ENCODE measurements at regions not wholly inside any gene's neighbourhood (a gene's known extent, or its start where the extent isn't known, plus 50 kb on each side); places are given as distances from the start of the nearest gene placed in this dataset.

GRCh38 chr6:98041056-98041455 is 758.0 kb upstream of the MMS22L start:
- H3K27ac ChIP-seq (ENCODE audit: low read length), result no peak overlapping the region
- no peak for TF ChIP-seq EZH2 (optimal IDR thresholded peaks at IDR 0.05; ENCODE audit: low read depth, low read length)
- no peak for TF ChIP-seq CTCF (IDR thresholded peaks at IDR 0.05; ENCODE audit: low read length)
- no peak for TF ChIP-seq EZH2phosphoT487 (IDR thresholded peaks at IDR 0.05; ENCODE audit: low read length)
- H3K4me1 ChIP-seq (ENCODE audit: low read length), result no peaks in the 10 kb centered on the region
- H3K9me3 ChIP-seq (replicated peaks; ENCODE audit: insufficient read depth, low read length), result no peaks in the 10 kb centered on the region
- no peaks in the 10 kb centered on the region for H4K20me1 ChIP-seq (ENCODE audit: insufficient read depth, low read length)
- no peak overlapping the region for H2AFZ ChIP-seq (ENCODE audit: low read length)
- no peaks in the 10 kb centered on the region for H3K27me3 ChIP-seq (replicated peaks; ENCODE audit: insufficient read depth, low read length)
- no peaks in the 10 kb centered on the region for H3F3A ChIP-seq (ENCODE audit: insufficient read depth, low read length)
- no peaks in the 10 kb centered on the region for H3K36me3 ChIP-seq (replicated peaks; ENCODE audit: insufficient read depth, low read length)
- H3K79me2 ChIP-seq (ENCODE audit: low read length), result no peaks in the 10 kb centered on the region
- H3K9me2 ChIP-seq (replicated peaks; ENCODE audit: insufficient read depth, low read length), result no peaks in the 10 kb centered on the region
- H3K4me3 ChIP-seq (ENCODE audit: low read length), result no peak overlapping the region
- H3K9ac ChIP-seq (ENCODE audit: low read length), result no peak overlapping the region
- no peak for DNase-seq
- H3K4me2 ChIP-seq (ENCODE audit: low read depth, low read length), result no peak overlapping the region

- H3K4me3 ChIP-seq (ENCODE audit: low read length), result no peak overlapping the region
- H3F3A ChIP-seq (ENCODE audit: insufficient read depth, low read length), result no peaks in the 10 kb centered on the region
- no peak for DNase-seq
- H3K9me3 ChIP-seq (replicated peaks; ENCODE audit: insufficient read depth, low read length), result no peaks in the 10 kb centered on the region
- no peak overlapping the region for H3K4me2 ChIP-seq (ENCODE audit: low read depth, low read length)
- no peak overlapping the region for H3K9ac ChIP-seq (ENCODE audit: low read length)
- H4K20me1 ChIP-seq (ENCODE audit: insufficient read depth, low read length), result no peaks in the 10 kb centered on the region
- no peaks in the 10 kb centered on the region for H3K9me2 ChIP-seq (replicated peaks; ENCODE audit: insufficient read depth, low read length)
- no peaks in the 10 kb centered on the region for H3K79me2 ChIP-seq (ENCODE audit: low read length)
- no peak overlapping the region for H2AFZ ChIP-seq (ENCODE audit: low read length)
- TF ChIP-seq EZH2phosphoT487 (IDR thresholded peaks at IDR 0.05; ENCODE audit: low read length) (no peak), EZH2 (optimal IDR thresholded peaks at IDR 0.05; ENCODE audit: low read depth, low read length) (no peak), CTCF (IDR thresholded peaks at IDR 0.05; ENCODE audit: low read length) (no peak)
- no peaks in the 10 kb centered on the region for H3K27me3 ChIP-seq (replicated peaks; ENCODE audit: insufficient read depth, low read length)
- H3K4me1 ChIP-seq (ENCODE audit: low read length), result no peaks in the 10 kb centered on the region
- no peak overlapping the region for H3K27ac ChIP-seq (ENCODE audit: low read length)
- no peaks in the 10 kb centered on the region for H3K36me3 ChIP-seq (replicated peaks; ENCODE audit: insufficient read depth, low read length)
Observed at GRCh38 chr6:98041921-98042320, 758.9 kb upstream of the MMS22L start.

- no peaks in the 10 kb centered on the region for H3K4me1 ChIP-seq (ENCODE audit: low read length)
- H3K79me2 ChIP-seq (ENCODE audit: low read length), result no peaks in the 10 kb centered on the region
- no peaks in the 10 kb centered on the region for H3K9me3 ChIP-seq (replicated peaks; ENCODE audit: insufficient read depth, low read length)
- H3F3A ChIP-seq (ENCODE audit: insufficient read depth, low read length), result no peaks in the 10 kb centered on the region
- no peak overlapping the region for H3K9ac ChIP-seq (ENCODE audit: low read length)
- no peaks in the 10 kb centered on the region for H3K9me2 ChIP-seq (replicated peaks; ENCODE audit: insufficient read depth, low read length)
- H3K36me3 ChIP-seq (replicated peaks; ENCODE audit: insufficient read depth, low read length), result no peaks in the 10 kb centered on the region
- no peak for DNase-seq
- no peak overlapping the region for H3K4me3 ChIP-seq (ENCODE audit: low read length)
- no peak overlapping the region for H2AFZ ChIP-seq (ENCODE audit: low read length)
- no peak overlapping the region for H3K4me2 ChIP-seq (ENCODE audit: low read depth, low read length)
- TF ChIP-seq EZH2phosphoT487 (IDR thresholded peaks at IDR 0.05; ENCODE audit: low read length) (no peak), CTCF (IDR thresholded peaks at IDR 0.05; ENCODE audit: low read length) (no peak)
- H3K27me3 ChIP-seq (replicated peaks; ENCODE audit: insufficient read depth, low read length), result no peaks in the 10 kb centered on the region
- no peaks in the 10 kb centered on the region for H4K20me1 ChIP-seq (ENCODE audit: insufficient read depth, low read length)
- no peak overlapping the region for H3K27ac ChIP-seq (ENCODE audit: low read length)
Observed at GRCh38 chr6:98044151-98044561, 761.1 kb upstream of the MMS22L start.

Data from MM.1S (cell line).